ENCODE measurements at regions not wholly inside any gene's neighbourhood (a gene's known extent, or its start where the extent isn't known, plus 50 kb on each side); places are given as distances from the start of the nearest gene placed in this dataset.
"Not testable (repeated sequence)": the region's sequence is repeated elsewhere in the genome, so short reads cannot be mapped to it uniquely, and the experiment has no call there.

- TF ChIP-seq EZH2 (IDR thresholded peaks at IDR 0.05; ENCODE audit: low read length): no peak
- TF ChIP-seq CTCF (optimal IDR thresholded peaks at IDR 0.05 in 1 of 3, IDR thresholded peaks at IDR 0.05 in 1 of 3, conservative IDR thresholded peaks at IDR 0.05 in 1 of 3; ENCODE audit: extremely low read depth in 1 of 3, insufficient read depth in 2 of 3, low read length in 3 of 3): no peak
- Histone ChIP-seq H3K27ac (ENCODE audit: control insufficient read depth, insufficient read depth, low read length) (no peak overlapping the region), H2AFZ (ENCODE audit: control insufficient read depth, low read length) (no peak overlapping the region), H3K9ac (ENCODE audit: control insufficient read depth, extremely low read depth, insufficient read depth, low read length) (no peak overlapping the region), H3K4me2 (ENCODE audit: control insufficient read depth, extremely low read depth, insufficient read depth, low read depth, low read length) (no peak overlapping the region), H3K27me3 (ENCODE audit: control insufficient read depth, extremely low read depth, insufficient read depth, low read length) (no peaks in the 10 kb centered on the region), H3K36me3 (ENCODE audit: control insufficient read depth in 2 of 2, extremely low read depth in 1 of 2, insufficient read depth in 2 of 2, low read length in 2 of 2) (no peaks in the 10 kb centered on the region), H4K20me1 (ENCODE audit: control insufficient read depth, extremely low read depth, insufficient read depth, low read length) (no peaks in the 10 kb centered on the region), H3K4me3 (ENCODE audit: control insufficient read depth in 2 of 3, extremely low read depth in 1 of 3, insufficient read depth in 2 of 3, low read depth in 1 of 3, low read length in 3 of 3) (no peak overlapping the region), H3K4me1 (ENCODE audit: control insufficient read depth, extremely low read depth, insufficient read depth, low read length) (no peaks in the 10 kb centered on the region), H3K79me2 (ENCODE audit: control insufficient read depth, insufficient read depth, low read length) (no peaks in the 10 kb centered on the region), H3K9me1 (ENCODE audit: control insufficient read depth, extremely low read depth, insufficient read depth, low read length) (no peaks in the 10 kb centered on the region), H3K9me3 (ENCODE audit: control insufficient read depth, low read depth, low read length) (no peaks in the 10 kb centered on the region)
- dilution Hi-C loops (cut with MboI; ENCODE audit: extremely low pct_ligation_motif_present, low sequenced_read_pairs): no loop called here
- DNase-seq (ENCODE audit: low read depth, low spot score) (no peak), FAIRE-seq (no peak)
These were observed 98.4 kb downstream of the COX7C start for GRCh38 chr5:86716121-86716520.

- dilution Hi-C loops (cut with MboI; ENCODE audit: extremely low pct_ligation_motif_present, low sequenced_read_pairs); H3K4me1 ChIP-seq (ENCODE audit: control insufficient read depth, extremely low read depth, insufficient read depth, low read length); H3K4me2 ChIP-seq (ENCODE audit: control insufficient read depth, extremely low read depth, insufficient read depth, low read depth, low read length); H3K9ac ChIP-seq (ENCODE audit: control insufficient read depth, extremely low read depth, insufficient read depth, low read length); H2AFZ ChIP-seq (ENCODE audit: control insufficient read depth, low read length); H3K27me3 ChIP-seq (ENCODE audit: control insufficient read depth, extremely low read depth, insufficient read depth, low read length); H3K36me3 ChIP-seq (ENCODE audit: control insufficient read depth in 2 of 2, extremely low read depth in 1 of 2, insufficient read depth in 2 of 2, low read length in 2 of 2); FAIRE-seq; H3K9me3 ChIP-seq (ENCODE audit: control insufficient read depth, low read depth, low read length); H4K20me1 ChIP-seq (ENCODE audit: control insufficient read depth, extremely low read depth, insufficient read depth, low read length); H3K79me2 ChIP-seq (ENCODE audit: control insufficient read depth, insufficient read depth, low read length); DNase-seq (ENCODE audit: low read depth, low spot score); H3K27ac ChIP-seq (ENCODE audit: control insufficient read depth, insufficient read depth, low read length); H3K9me1 ChIP-seq (ENCODE audit: control insufficient read depth, extremely low read depth, insufficient read depth, low read length); H3K4me3 ChIP-seq (ENCODE audit: control insufficient read depth in 2 of 3, extremely low read depth in 1 of 3, insufficient read depth in 2 of 3, low read depth in 1 of 3, low read length in 3 of 3): not testable (repeated sequence)
These were observed 113.8 kb downstream of the COX7C start for GRCh38 chr5:86731319-86732117.

GRCh38 chr5:86735370-86735769, 117.6 kb downstream of the COX7C start:
- TF ChIP-seq EZH2 (IDR thresholded peaks at IDR 0.05; ENCODE audit: low read length) (no peak), CTCF (optimal IDR thresholded peaks at IDR 0.05 in 1 of 3, IDR thresholded peaks at IDR 0.05 in 1 of 3, conservative IDR thresholded peaks at IDR 0.05 in 1 of 3; ENCODE audit: extremely low read depth in 1 of 3, insufficient read depth in 2 of 3, low read length in 3 of 3) (no peak)
- Histone ChIP-seq H3K9ac (ENCODE audit: control insufficient read depth, extremely low read depth, insufficient read depth, low read length) (no peak overlapping the region), H4K20me1 (ENCODE audit: control insufficient read depth, extremely low read depth, insufficient read depth, low read length) (no peaks in the 10 kb centered on the region), H3K4me2 (ENCODE audit: control insufficient read depth, extremely low read depth, insufficient read depth, low read depth, low read length) (no peak overlapping the region), H3K4me3 (ENCODE audit: control insufficient read depth in 2 of 3, extremely low read depth in 1 of 3, insufficient read depth in 2 of 3, low read depth in 1 of 3, low read length in 3 of 3) (no peak overlapping the region), H3K9me3 (ENCODE audit: control insufficient read depth, low read depth, low read length) (no peaks in the 10 kb centered on the region), H3K27me3 (ENCODE audit: control insufficient read depth, extremely low read depth, insufficient read depth, low read length) (no peaks in the 10 kb centered on the region), H3K79me2 (ENCODE audit: control insufficient read depth, insufficient read depth, low read length) (no peaks in the 10 kb centered on the region), H3K4me1 (ENCODE audit: control insufficient read depth, extremely low read depth, insufficient read depth, low read length) (no peaks in the 10 kb centered on the region), H3K36me3 (ENCODE audit: control insufficient read depth in 2 of 2, extremely low read depth in 1 of 2, insufficient read depth in 2 of 2, low read length in 2 of 2) (no peaks in the 10 kb centered on the region), H3K27ac (ENCODE audit: control insufficient read depth, insufficient read depth, low read length) (no peak overlapping the region), H3K9me1 (ENCODE audit: control insufficient read depth, extremely low read depth, insufficient read depth, low read length) (no peaks in the 10 kb centered on the region), H2AFZ (ENCODE audit: control insufficient read depth, low read length) (no peak overlapping the region)
- no peak for DNase-seq (ENCODE audit: low read depth, low spot score)
- FAIRE-seq: no peak
- dilution Hi-C loops (cut with MboI; ENCODE audit: extremely low pct_ligation_motif_present, low sequenced_read_pairs): no loop called here
